Fibroblast of skin of back (primary cell): ENCODE measurements at regions not wholly inside any gene's neighbourhood (a gene's known extent, or its start where the extent isn't known, plus 50 kb on each side); places are given as distances from the start of the nearest gene placed in this dataset.
"Not testable (repeated sequence)": the region's sequence is repeated elsewhere in the genome, so short reads cannot be mapped to it uniquely, and the experiment has no call there.

Source experiments
- DNase-seq: peaks from one replicate; pipeline ENCODE4 v3.0.0-alpha.2; 2013

- not testable (repeated sequence) for DNase-seq
Observed at GRCh38 chr19:23533441-23533840, 138.2 kb upstream of the ZNF91 start.

DNA sequence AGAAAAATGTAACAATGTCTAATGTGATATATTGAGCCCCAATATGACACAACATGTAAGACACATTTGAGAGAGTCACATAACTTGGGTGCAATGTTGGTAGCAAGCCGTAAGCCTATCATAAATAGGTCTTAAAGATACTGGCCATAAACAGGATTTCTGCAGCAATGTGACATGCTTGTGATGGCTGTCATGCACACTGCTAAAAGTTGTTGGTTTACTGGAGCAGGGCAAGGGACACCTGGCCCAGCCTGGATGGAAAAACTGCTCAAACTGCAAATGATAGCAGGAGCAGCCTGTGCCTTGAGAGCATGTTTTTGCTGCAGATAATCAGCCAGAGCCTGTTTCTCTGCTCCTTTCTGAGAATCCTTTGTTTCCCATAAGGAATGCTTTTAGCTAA, 136.7 kb upstream of the ZNF91 start:
- no peak for DNase-seq

- no peak for DNase-seq
Observed at GRCh38 chr19:23531231-23531790, 136.0 kb upstream of the ZNF91 start.

DNA sequence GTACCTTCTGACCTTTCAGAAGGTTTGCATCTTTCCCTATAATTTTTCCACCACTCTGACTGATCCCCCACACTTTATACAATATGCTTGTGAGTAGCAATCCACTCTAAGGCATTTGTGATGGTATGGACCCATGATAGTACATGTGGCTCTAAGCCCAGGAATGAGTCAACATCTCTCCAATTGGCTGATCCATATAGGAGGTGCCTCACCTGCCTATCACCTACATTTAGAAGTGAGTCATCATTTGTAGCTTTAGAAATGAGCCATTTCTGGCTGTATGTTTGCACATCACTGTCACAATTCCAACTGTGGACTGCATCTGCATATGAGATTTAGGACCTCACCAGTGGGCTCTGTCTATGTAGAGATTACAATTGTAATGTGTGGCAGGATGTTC, 133.1 kb upstream of the ZNF91 start:
- DNase-seq, result no peak

GRCh38 chr19:23527797-23528196, 132.5 kb upstream of the ZNF91 start:
- no peak for DNase-seq

DNA sequence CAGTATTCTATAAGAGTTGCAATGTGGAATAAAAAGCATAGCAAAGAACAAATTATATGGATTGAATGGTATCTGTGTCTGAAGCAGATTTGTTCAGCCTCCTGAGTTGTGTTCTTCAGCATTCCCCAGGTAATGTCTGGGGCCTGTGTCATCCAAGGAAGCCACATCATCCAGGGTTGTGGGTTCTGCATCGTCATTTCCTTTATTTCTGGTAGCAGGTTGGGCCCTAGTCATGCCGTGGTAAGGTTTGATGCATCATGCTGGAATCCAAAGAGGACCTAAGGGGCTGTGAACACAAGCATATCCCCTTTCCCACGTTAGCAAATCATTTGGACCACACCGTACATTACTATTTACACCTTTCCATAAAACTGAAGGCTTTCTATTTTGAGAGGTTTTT, 131.0 kb upstream of the ZNF91 start:
- no peak for DNase-seq

DNA sequence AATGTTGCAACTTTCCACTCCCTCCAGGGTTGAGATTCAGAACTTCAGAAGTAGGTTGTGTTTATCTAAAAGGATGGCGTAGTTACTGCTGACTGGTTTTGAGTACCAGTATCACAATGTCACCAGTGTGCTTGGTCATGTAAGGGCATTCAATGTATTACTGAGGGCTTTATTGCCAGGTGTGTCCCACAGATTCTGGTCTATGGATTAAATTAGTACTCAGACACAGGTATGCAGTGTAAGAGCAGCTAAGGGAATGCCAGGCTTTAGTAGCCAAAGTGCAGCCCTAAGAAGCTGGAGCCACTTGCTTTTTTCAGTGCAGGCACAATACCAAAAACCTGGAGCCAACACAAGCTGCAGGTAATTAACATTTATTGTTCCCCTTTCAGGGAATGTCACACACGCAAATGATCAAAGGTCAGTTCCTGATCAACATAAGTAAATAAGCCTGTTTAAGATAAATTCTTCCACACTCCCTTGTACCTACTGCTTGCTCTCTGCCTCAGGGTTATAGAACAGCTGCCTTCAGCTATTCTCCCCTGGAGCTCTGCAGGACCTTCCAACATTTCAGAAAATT, 130.1 kb upstream of the ZNF91 start:
- no peak for DNase-seq

- no peak for DNase-seq
Observed at GRCh38 chr19:23523863-23524262, 128.6 kb upstream of the ZNF91 start.

DNA sequence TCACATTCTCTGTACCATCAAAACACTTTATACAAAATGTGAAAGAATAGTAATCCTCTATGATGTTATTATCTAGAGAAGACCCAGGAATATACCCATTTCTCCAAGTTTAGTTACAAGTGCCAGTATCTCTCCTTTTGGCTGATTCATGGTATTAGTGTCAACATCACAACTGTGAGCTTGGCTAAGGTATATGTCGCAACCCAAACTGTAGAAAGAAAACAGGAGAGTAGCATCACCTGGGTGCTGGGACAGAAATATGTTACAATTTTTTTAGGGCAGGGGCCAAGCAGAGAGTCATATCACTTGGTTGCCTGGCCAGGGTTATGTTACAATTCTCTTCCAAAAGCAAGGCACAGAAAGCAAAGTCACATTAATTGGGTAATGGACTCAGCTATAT, 127.2 kb upstream of the ZNF91 start:
- DNase-seq, result no peak

DNA sequence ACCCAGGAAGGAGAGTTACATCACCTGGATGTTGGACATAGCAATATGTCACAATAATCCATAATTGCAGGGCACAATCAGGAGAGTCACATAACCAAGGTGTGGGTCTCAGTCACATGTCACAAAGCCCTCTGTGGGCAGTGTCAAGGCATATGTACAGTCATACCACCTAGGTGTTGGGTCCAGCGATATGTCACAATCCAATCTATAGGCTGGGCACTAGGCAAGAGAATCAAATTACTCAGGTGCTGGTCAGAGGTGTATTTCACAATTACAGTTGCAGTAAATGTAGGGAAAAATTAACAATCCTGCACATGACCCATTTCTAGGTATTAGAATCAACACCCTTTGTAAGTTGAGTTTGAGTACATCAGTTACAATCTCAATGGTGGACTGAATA, 126.2 kb upstream of the ZNF91 start:
- DNase-seq, result no peak

DNA sequence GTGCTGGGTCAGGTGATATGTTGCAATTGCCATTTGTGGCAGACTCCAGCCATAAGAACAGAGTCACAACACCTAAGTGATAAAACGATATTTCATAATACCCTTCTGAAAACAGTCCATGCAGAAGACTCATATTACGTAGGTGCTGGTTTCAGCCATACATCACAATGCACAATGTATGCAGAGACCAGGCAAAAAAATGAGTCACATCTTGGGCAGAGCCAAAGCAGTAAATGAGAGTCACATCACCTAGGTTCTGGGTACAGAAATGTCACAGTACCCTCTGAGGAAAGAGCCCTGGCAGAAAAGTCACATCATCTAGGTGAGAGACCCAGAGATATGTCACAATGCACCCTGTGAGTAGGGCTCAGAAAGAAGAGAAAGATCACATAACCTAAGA, 125.2 kb upstream of the ZNF91 start:
- no peak for DNase-seq

DNA sequence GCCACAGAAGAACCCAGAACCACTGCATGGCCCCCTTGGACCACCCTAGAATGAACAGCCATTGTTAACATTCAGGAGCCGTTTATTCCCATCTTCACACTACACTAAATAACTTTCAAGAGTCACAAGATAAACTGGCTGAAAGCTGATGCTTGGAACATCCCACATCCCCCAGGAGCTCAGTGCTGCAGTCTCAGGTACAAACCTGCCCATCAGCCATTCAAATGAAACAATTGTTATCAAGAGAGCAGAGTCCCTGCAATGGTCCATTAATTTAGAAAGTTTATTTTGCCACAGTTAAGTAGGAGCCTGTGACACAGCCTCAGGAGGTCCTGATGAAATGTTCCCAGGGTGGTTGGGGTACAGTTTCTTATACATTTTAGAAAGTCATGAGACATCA, 123.8 kb upstream of the ZNF91 start:
- DNase-seq, result no peak

- DNase-seq, result no peak
Observed at GRCh38 chr19:23516266-23516665, 121.0 kb upstream of the ZNF91 start.

- DNase-seq, result no peak
Observed at GRCh38 chr19:23515551-23515950, 120.3 kb upstream of the ZNF91 start.

DNA sequence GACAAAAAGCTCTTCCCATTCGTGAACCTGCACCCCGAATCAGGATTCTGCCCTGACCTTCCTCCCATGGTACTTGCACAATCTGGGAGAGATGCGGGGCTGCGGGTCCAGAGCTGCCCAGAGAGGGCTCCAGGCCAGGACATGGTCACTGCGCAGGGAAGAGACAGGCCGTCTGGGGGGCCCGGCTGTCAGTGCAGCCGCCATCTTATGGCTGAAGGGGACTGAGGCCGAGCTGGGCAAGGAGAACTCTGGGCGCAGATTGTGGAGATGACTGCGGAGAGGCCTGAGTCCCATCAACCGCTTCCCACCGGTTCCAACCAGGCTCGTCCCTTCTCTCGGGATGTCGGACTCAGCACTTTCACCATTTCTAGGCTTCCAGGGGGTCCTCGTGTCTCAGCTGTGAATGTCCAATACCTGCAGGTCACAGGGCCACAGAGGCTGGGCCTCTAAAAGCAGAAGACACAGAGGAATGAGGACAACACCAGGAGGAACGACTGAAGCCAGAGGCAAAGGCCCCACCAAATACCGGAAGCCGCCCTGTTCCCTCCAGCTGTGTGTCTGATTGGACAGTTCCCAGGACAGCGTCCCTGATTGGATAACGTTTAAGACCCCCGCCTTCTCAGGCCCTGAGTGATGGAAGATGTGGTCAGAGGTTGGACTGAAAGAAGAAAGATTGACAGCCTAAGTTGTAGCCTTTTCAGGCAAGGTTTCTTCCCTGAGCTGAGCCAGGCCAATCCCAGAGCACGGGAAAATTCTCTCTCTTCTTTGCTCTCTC, 117.1 kb upstream of the ZNF91 start:
- no peak for DNase-seq

DNA sequence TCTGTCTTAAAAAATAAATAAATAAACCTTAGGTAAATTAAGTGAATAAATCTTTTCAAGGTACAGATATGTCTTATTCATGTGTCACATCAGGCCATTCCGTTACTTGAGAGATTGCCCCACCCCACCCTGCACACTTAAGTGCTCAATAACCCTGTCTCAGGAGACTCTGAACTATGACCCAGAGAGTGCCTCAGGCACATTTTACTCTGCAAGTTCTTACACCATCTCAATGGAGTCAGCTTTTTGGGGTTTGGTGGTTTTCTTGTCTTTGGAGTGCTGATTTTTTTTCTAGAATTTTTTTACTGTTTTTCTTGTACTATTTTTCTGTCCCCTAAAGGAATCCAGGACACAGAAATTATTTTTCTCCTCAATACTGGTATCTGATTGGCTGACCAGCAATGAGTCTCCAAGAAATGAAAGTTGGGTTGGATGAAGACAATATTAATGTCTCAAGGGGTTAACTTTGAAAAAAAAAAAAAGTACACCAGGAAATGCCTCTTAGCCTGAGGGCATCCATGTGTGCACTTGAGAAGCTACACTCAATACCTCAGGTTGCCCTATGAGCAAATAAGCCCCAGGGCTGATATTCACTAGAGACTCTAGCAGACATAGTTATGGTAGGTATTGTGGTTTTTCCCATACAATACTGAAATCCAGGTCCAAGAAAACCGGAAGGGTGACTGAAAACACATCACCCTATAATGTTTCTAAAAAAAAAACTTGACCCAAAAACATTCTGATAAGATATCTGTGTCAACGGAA, 114.6 kb upstream of the ZNF91 start:
- no peak for DNase-seq

DNA sequence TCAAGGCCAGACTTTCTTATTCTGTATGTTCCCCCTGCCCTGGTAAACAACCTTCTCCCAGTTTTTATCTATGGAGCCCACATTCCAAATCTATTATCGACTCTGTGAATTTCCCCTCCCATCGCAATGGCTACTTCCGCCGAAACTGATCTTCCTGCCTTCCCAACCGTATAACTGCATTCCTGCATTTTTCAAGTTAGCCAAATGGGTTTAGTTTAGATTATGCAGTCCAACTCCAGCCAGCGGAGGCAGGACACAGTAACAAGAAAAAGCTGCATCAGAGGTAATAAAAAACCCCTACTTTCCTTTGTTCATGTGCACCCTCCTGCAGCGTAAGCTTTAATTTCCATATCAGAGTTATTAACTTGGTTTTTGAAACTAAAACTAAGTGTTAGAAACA, 112.2 kb upstream of the ZNF91 start:
- DNase-seq, result no peak

GRCh38 chr19:23505738-23506137, 110.5 kb upstream of the ZNF91 start:
- DNase-seq, result no peak

DNA sequence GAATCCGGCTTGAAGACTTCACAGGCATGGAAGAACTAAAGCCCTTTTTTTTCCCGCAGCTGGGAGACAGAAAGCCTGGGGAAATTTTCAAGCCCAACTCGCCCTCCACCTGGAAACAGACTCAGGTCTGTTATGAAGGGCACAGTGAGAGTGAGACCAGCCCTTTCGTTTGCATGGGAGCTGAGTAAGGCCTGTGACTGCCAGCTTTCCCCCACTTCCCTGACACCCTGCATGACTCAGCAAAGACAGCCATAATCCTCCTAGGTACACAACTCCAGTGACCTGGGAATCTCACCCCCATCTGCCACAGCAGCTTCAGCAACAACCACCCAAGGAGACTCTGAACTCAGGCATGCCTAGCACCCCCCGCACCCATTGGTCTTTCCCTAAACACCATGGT, 87.6 kb upstream of the ZNF91 start:
- DNase-seq, result no peak

- no peak for DNase-seq
Observed at GRCh38 chr19:23481043-23481442, 85.8 kb upstream of the ZNF91 start.

GRCh38 chr19:23475477-23475876, 80.2 kb upstream of the ZNF91 start:
- no peak for DNase-seq

DNA sequence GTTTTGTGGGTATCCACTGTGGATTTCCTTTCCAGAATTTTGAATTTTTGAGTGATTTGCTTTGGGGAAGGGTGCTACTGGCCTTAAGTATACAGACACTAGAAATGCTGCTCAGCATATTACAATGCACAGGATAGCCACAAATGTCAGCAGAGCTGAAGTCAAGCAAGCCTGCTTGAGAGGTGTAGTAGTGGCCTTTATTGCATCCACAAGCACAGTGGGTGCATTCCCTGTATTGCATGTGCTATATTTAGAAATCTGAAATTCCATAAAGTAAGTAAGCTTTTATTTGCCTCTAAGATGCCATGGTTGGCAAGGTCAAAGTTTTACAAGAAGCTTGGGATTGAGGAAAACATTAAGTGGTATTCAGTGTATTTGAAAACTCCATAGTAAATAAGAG, 79.5 kb upstream of the ZNF91 start:
- DNase-seq, result no peak

GRCh38 chr19:23474172-23474571, 78.9 kb upstream of the ZNF91 start:
- no peak for DNase-seq
